ENCODE measurements at regions not wholly inside any gene's neighbourhood (a gene's known extent, or its start where the extent isn't known, plus 50 kb on each side); places are given as distances from the start of the nearest gene placed in this dataset.

DNA sequence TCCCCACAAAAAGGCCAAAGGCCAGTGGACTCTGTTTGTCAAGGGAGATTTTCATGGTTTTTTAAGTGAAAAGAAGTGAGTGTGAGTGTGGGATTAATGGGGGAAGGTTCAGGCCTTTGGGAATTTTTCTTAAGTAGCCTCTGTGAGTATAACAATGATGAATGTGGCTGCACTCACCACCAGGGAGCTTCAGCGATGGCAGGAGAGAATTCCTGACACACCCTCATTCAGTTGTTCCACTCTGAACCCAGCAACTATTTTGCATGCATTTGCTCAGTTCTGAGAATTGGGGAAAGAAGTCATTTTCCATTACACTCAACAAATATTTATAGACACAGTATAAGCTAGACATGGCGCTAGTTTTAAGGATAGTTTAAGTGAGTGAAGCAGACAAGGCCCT is 117.9 kb downstream of the CCNA1 start:
- Mint-ChIP-seq H3K4me1 (ENCODE audit: low read depth) (no peaks in the 10 kb centered on the region), H3K9me3 (peaks cover 32% of the 10 kb centered on the region), H3K36me3 (ENCODE audit: low read depth) (no peaks in the 10 kb centered on the region), H3K27ac (no peak overlapping the region), H3K4me3 (no peak overlapping the region), H3K27me3 (ENCODE audit: insufficient read depth) (no peaks in the 10 kb centered on the region; the same call in 1 of the 2 replicates)
- DNase-seq, result no peak
- TF ChIP-seq, protein P1, sequence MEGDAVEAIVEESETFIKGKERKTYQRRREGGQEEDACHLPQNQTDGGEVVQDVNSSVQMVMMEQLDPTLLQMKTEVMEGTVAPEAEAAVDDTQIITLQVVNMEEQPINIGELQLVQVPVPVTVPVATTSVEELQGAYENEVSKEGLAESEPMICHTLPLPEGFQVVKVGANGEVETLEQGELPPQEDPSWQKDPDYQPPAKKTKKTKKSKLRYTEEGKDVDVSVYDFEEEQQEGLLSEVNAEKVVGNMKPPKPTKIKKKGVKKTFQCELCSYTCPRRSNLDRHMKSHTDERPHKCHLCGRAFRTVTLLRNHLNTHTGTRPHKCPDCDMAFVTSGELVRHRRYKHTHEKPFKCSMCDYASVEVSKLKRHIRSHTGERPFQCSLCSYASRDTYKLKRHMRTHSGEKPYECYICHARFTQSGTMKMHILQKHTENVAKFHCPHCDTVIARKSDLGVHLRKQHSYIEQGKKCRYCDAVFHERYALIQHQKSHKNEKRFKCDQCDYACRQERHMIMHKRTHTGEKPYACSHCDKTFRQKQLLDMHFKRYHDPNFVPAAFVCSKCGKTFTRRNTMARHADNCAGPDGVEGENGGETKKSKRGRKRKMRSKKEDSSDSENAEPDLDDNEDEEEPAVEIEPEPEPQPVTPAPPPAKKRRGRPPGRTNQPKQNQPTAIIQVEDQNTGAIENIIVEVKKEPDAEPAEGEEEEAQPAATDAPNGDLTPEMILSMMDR (IDR thresholded peaks at IDR 0.05), result no peak

DNA sequence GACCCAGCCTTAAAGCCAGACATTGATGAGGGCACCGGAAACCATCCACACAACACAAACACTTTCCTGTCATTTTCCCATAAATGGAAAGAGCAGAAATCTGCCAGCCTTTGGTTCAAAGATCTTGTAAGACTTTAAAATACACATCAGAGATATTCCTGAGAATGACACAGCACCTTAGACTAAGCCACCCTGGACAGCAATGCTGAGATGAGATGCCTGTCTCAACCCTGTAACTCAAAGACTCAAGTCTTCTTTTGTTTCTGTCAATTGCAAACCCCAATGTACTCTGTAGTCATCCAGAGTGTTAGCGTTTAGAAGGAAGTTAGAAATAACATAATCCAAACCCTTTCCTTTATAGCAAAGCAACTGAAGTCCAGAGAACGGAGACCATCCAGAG is 119.2 kb downstream of the CCNA1 start:
- H3K4me1 Mint-ChIP-seq (ENCODE audit: low read depth), result no peaks in the 10 kb centered on the region
- H3K27me3 Mint-ChIP-seq (ENCODE audit: insufficient read depth), result no peaks in the 10 kb centered on the region; the same call in 1 of the 2 replicates
- no peak overlapping the region for H3K4me3 Mint-ChIP-seq
- TF ChIP-seq, protein P1 (IDR thresholded peaks at IDR 0.05), result no peak
- DNase-seq, result no peak
- peaks cover 32% of the 10 kb centered on the region for H3K9me3 Mint-ChIP-seq
- no peaks in the 10 kb centered on the region for H3K36me3 Mint-ChIP-seq (ENCODE audit: low read depth)
- H3K27ac Mint-ChIP-seq, result no peak overlapping the region

DNA sequence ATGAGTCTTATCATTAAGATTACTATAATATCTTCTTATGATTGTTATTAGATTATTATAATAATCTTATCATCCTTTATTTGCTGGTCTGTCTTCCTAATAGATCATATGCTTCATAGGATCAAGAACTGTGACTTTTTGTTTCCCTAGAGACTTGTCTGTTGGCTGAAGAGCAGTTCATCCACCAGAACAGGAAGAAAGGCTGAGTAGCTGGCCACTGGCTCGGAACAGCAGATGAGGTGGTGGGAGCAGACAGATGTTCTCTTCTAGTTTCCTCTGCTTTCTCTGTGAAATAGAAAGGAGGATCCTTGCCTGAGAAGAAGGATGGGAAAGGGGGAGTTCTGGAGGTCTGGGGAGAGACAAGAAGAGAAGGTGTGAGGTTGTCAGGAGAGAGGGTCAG is 120.0 kb downstream of the CCNA1 start:
- TF ChIP-seq, protein P1 (IDR thresholded peaks at IDR 0.05), result no peak
- Mint-ChIP-seq H3K27me3 (ENCODE audit: insufficient read depth) (no peaks in the 10 kb centered on the region; the same call in 1 of the 2 replicates), H3K4me1 (ENCODE audit: low read depth) (no peaks in the 10 kb centered on the region), H3K4me3 (no peak overlapping the region), H3K9me3 (peaks cover 32% of the 10 kb centered on the region), H3K36me3 (ENCODE audit: low read depth) (no peaks in the 10 kb centered on the region), H3K27ac (no peak overlapping the region)
- no peak for DNase-seq

DNA sequence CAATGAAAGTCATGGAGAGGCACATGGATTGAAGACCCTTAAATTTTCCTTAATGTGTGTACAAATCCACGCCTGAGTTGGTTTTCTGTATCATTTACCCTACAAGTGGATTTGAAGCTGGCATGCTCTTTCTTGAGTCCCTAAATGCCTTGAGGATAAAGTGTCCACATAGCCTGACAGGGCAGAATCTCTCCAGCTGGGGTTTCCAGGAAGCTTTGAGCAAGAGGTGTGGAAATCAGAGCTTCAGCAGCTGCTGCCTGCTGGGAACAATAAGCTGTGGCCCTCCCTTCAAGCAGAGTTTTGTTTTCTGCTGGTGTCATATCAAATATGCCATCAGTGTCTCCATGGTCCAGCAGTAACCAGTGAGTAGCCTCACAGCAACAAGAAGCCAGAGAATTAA is 120.3 kb upstream of the SERTM1 start:
- H3K36me3 Mint-ChIP-seq (ENCODE audit: low read depth), result no peaks in the 10 kb centered on the region
- TF ChIP-seq, protein P1 (IDR thresholded peaks at IDR 0.05), result no peak
- no peak overlapping the region for H3K27ac Mint-ChIP-seq
- H3K4me1 Mint-ChIP-seq (ENCODE audit: low read depth), result no peaks in the 10 kb centered on the region
- no peak for DNase-seq
- no peaks in the 10 kb centered on the region; the same call in 1 of the 2 replicates for H3K27me3 Mint-ChIP-seq (ENCODE audit: insufficient read depth)
- peaks cover 32% of the 10 kb centered on the region for H3K9me3 Mint-ChIP-seq
- no peak overlapping the region for H3K4me3 Mint-ChIP-seq

DNA sequence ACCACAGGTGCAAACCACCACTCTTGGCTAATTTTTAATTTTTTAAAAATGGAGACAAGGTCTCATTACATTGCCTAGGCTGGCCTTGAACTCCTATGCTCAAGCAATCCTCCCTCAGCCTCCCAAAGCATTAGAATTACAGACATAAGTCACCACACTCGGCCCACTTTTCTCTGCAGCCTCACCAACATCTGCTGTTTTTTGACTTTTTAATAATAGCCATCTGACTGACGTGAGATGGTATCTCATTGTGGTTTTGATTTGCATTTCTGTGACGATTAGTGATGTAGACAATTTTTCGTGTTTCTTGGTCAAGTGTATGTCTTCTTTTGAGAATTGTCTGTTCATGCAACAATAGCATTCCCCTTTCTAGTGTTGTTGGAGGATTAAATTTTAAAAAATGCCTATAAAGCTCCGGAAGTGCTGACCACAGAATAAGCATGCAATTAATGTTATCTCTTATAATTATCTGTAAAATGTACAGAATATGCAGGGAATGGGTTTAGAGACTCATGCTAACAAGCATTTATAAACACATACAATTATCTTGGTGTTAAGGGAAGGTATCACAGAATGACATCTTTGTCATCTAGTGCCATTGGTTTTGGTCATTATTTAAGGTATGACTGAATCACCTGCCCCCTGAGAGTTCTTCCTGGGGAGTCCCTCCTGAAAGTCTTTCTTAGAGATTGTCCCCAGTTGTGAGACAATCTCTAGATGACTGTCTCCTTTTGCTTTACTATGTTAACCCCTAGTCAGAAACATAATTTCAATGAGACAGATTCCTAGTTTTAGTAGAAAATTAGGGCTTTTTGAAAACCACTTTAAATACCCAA is 118.5 kb upstream of the SERTM1 start:
- Mint-ChIP-seq H3K27me3 (ENCODE audit: insufficient read depth) (no peaks in the 10 kb centered on the region; the same call in 1 of the 2 replicates), H3K4me3 (no peak overlapping the region), H3K36me3 (ENCODE audit: low read depth) (no peaks in the 10 kb centered on the region), H3K27ac (no peak overlapping the region), H3K9me3 (peaks cover 23% of the 10 kb centered on the region), H3K4me1 (ENCODE audit: low read depth) (no peaks in the 10 kb centered on the region)
- TF ChIP-seq, protein P1 (IDR thresholded peaks at IDR 0.05), result no peak
- no peak for DNase-seq

All from HFFc6 (cell line).